ENCODE measurements at regions not wholly inside any gene's neighbourhood (a gene's known extent, or its start where the extent isn't known, plus 50 kb on each side); places are given as distances from the start of the nearest gene placed in this dataset.

DNA sequence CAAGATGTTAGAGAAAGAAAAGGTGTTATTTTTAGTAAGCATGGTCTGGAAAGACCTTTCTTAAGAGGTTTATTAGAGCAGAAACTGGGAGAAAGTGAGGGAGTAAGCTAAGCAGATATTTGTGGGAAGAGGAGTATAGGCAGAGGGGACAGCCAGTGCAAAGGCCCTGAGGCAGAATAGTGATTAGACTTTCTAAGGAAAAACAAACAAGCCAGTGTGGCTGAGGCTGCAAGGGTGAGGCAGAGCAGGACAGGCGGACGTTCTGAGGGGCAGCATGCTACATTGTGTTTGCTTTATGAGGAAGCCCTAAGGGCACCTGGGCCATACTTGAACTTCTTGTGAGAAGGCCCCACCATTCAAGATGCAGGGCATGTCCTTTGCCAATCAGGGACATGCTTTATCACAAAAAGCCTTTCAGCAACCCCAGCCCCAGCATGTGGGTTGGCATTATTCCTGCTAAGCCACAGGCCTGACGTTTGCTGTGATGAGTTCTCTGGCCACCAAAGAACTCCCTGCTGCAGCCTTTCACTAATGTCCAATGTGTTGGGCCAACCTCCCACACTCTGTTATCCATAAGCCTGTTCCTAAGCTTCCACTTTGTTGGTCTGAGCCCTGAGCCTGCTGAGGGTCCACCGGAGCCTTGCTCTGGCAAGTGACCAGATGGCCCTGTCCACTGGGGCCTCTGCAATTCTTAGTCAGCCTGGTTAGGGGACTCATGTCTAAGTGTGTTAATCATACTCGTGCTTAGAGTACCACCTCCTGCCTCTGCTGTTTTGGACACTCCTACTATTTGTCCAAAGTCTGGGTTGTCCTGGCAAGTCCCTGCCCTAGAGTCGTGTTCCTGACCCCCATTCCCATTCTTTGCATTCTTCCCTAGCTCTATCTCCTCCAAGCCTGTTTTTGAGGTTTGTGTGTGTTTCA, 209.9 kb upstream of the CTNNB1 start:
- H3K9ac ChIP-seq (ENCODE audit: low read depth, low read length): no peak overlapping the region
- H3K27me3 ChIP-seq (ENCODE audit: control insufficient read depth, insufficient read depth, low read length): no peaks in the 10 kb centered on the region
- no peak overlapping the region for H3K27ac ChIP-seq (ENCODE audit: low read depth, low read length)
- no peaks in the 10 kb centered on the region for H3K9me3 ChIP-seq (ENCODE audit: control insufficient read depth, insufficient read depth, low read length)
- H3K36me3 ChIP-seq (ENCODE audit: control insufficient read depth, insufficient read depth, low read length): no peaks in the 10 kb centered on the region
- no peaks in the 10 kb centered on the region for H3K4me1 ChIP-seq (ENCODE audit: control insufficient read depth, insufficient read depth, low read length)
- H3K4me3 ChIP-seq (ENCODE audit: low read depth, low read length): no peak overlapping the region

DNA sequence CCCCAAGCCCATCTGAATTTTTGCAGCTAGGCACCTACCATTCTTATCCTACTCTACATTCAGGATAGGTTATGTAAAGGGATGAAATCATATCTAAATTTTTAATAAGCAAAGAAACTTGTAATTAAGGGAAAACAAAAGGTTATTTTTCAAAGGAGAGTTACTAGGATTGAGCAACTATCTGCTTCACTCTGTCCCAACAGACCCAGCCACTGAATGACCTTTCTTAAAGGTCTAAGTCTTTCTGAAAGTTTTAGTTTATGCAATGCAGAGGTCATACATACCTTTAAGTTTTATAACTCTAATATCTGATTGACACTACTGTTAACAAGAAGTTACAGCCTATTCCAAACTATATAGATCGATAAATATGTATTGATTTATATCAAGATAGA, 209.2 kb upstream of the CTNNB1 start:
- no peaks in the 10 kb centered on the region for H3K4me1 ChIP-seq (ENCODE audit: control insufficient read depth, insufficient read depth, low read length)
- H3K9ac ChIP-seq (ENCODE audit: low read depth, low read length): no peak overlapping the region
- no peaks in the 10 kb centered on the region for H3K9me3 ChIP-seq (ENCODE audit: control insufficient read depth, insufficient read depth, low read length)
- no peak overlapping the region for H3K4me3 ChIP-seq (ENCODE audit: low read depth, low read length)
- H3K36me3 ChIP-seq (ENCODE audit: control insufficient read depth, insufficient read depth, low read length): no peaks in the 10 kb centered on the region
- H3K27me3 ChIP-seq (ENCODE audit: control insufficient read depth, insufficient read depth, low read length): no peaks in the 10 kb centered on the region
- H3K27ac ChIP-seq (ENCODE audit: low read depth, low read length): no peak overlapping the region

DNA sequence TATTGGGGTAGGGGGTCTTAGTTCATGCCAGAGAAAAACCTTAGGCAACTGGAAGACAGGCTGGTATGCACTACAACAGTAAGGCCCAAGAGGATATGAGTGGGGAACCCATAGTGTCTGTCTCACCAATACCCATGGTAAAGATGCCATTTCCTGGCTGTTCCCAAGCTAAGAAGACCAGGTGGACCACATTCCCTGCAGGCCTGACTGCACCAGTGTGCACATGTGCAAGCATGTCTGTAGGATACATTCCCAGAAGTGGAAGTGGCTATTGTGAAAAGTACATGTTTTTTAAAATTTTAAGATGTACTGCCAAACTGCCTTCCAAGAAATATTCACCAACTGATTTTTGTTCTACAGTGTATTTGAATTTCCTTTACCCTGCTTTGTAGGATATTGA, 207.3 kb upstream of the CTNNB1 start:
- no peaks in the 10 kb centered on the region for H3K27me3 ChIP-seq (ENCODE audit: control insufficient read depth, insufficient read depth, low read length)
- H3K9me3 ChIP-seq (ENCODE audit: control insufficient read depth, insufficient read depth, low read length): no peaks in the 10 kb centered on the region
- peaks cover 16% of the 10 kb centered on the region for H3K4me1 ChIP-seq (ENCODE audit: control insufficient read depth, insufficient read depth, low read length)
- H3K36me3 ChIP-seq (ENCODE audit: control insufficient read depth, insufficient read depth, low read length): no peaks in the 10 kb centered on the region
- no peak overlapping the region for H3K4me3 ChIP-seq (ENCODE audit: low read depth, low read length)
- no peak overlapping the region for H3K27ac ChIP-seq (ENCODE audit: low read depth, low read length)
- H3K9ac ChIP-seq (ENCODE audit: low read depth, low read length): no peak overlapping the region

- Histone ChIP-seq H3K9ac (ENCODE audit: low read depth, low read length) (no peak overlapping the region), H3K27ac (ENCODE audit: low read depth, low read length) (no peak overlapping the region), H3K36me3 (ENCODE audit: control insufficient read depth, insufficient read depth, low read length) (no peaks in the 10 kb centered on the region), H3K27me3 (ENCODE audit: control insufficient read depth, insufficient read depth, low read length) (no peaks in the 10 kb centered on the region), H3K4me3 (ENCODE audit: low read depth, low read length) (no peak overlapping the region), H3K9me3 (ENCODE audit: control insufficient read depth, insufficient read depth, low read length) (no peaks in the 10 kb centered on the region), H3K4me1 (ENCODE audit: control insufficient read depth, insufficient read depth, low read length) (peaks cover 28% of the 10 kb centered on the region)
Measured at GRCh38 chr3:40994611-40995010, 204.7 kb upstream of the CTNNB1 start.

- no peaks in the 10 kb centered on the region for H3K9me3 ChIP-seq (ENCODE audit: control insufficient read depth, insufficient read depth, low read length)
- no peaks in the 10 kb centered on the region for H3K36me3 ChIP-seq (ENCODE audit: control insufficient read depth, insufficient read depth, low read length)
- H3K9ac ChIP-seq (ENCODE audit: low read depth, low read length): no peak overlapping the region
- H3K4me1 ChIP-seq (ENCODE audit: control insufficient read depth, insufficient read depth, low read length): peaks cover 28% of the 10 kb centered on the region
- no peak overlapping the region for H3K27ac ChIP-seq (ENCODE audit: low read depth, low read length)
- H3K4me3 ChIP-seq (ENCODE audit: low read depth, low read length): no peak overlapping the region
- H3K27me3 ChIP-seq (ENCODE audit: control insufficient read depth, insufficient read depth, low read length): no peaks in the 10 kb centered on the region
Measured at GRCh38 chr3:40995271-40995670, 204.0 kb upstream of the CTNNB1 start.

DNA sequence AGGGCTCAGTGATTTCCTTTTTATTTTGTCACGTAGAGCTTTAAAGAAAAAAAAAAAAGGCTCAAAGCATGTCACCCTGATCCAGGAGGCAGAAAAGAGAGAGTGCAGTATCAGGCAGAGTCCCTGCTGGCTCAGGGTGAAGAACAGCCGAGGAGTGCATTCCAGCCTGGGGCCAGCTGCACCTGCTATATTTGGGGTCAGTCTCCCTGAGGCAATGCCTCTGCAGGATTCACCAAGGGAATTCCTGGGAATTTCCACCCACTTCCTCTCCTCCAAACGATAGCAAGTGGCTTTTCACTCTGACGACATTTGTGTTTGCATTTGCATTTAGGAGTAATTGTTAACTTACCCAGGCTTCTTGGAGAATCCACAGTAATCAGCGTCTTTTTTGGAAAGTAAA, 202.9 kb upstream of the CTNNB1 start:
- Histone ChIP-seq H3K9ac (ENCODE audit: low read depth, low read length) (peak overlapping the region; percentile 10; the same call in 1 of the 2 replicates), H3K27me3 (ENCODE audit: control insufficient read depth, insufficient read depth, low read length) (no peaks in the 10 kb centered on the region), H3K27ac (ENCODE audit: low read depth, low read length) (peak overlapping the region; percentile 71), H3K9me3 (ENCODE audit: control insufficient read depth, insufficient read depth, low read length) (no peaks in the 10 kb centered on the region), H3K4me3 (ENCODE audit: low read depth, low read length) (no peak overlapping the region), H3K36me3 (ENCODE audit: control insufficient read depth, insufficient read depth, low read length) (no peaks in the 10 kb centered on the region), H3K4me1 (ENCODE audit: control insufficient read depth, insufficient read depth, low read length) (peaks cover 34% of the 10 kb centered on the region)

GRCh38 chr3:40996827-40997710, 202.2 kb upstream of the CTNNB1 start:
- Histone ChIP-seq H3K4me1 (ENCODE audit: control insufficient read depth, insufficient read depth, low read length) (peaks cover 41% of the 10 kb centered on the region), H3K36me3 (ENCODE audit: control insufficient read depth, insufficient read depth, low read length) (no peaks in the 10 kb centered on the region), H3K4me3 (ENCODE audit: low read depth, low read length) (no peak overlapping the region), H3K27ac (ENCODE audit: low read depth, low read length) (peak overlapping the region; percentile 71), H3K9me3 (ENCODE audit: control insufficient read depth, insufficient read depth, low read length) (no peaks in the 10 kb centered on the region), H3K9ac (ENCODE audit: low read depth, low read length) (peak overlapping the region; percentile 10; the same call in 1 of the 2 replicates), H3K27me3 (ENCODE audit: control insufficient read depth, insufficient read depth, low read length) (no peaks in the 10 kb centered on the region)

DNA sequence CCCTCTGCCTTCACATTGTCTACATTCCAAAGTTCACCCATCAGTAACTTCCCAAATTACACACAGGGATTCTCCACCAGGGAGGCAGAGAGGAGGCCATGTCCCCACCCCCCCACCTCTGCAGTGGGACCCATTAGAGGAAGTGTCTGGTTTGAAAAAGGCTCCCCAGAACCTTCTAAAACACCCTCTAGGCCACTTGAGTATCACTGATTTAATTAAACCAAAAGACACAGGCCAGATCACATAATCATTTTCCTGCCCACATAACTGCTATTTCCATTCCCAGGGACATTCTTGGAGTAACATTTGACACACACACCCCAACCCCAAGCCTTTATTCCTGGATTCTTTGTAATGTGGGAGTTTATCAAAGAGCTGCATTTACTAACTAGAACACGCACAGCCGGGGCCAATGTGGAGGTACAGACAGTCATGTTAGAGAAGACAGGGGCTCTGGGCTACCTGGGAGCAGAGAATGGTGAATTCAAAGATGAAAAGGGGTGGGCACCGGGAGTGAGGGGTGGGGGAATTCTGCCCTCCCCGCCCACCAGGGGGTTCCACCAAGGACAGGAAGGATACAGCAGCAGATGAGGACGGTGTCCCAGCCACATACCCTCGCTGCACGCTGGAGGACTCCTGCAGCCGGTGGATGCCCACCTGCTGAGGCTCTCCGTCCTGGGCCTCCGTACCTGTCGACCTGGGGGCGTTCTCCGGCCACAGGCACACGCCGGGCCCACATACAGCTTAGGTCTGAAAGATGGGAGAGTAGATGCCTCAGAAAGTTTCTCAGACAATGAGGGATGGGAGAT, 201.4 kb upstream of the CTNNB1 start:
- no peaks in the 10 kb centered on the region for H3K36me3 ChIP-seq (ENCODE audit: control insufficient read depth, insufficient read depth, low read length)
- no peak overlapping the region for H3K4me3 ChIP-seq (ENCODE audit: low read depth, low read length)
- H3K9me3 ChIP-seq (ENCODE audit: control insufficient read depth, insufficient read depth, low read length): no peaks in the 10 kb centered on the region
- H3K27ac ChIP-seq (ENCODE audit: low read depth, low read length): peak overlapping the region; percentile 29
- no peaks in the 10 kb centered on the region for H3K27me3 ChIP-seq (ENCODE audit: control insufficient read depth, insufficient read depth, low read length)
- H3K9ac ChIP-seq (ENCODE audit: low read depth, low read length): no peak overlapping the region
- H3K4me1 ChIP-seq (ENCODE audit: control insufficient read depth, insufficient read depth, low read length): peaks cover 42% of the 10 kb centered on the region

GRCh38 chr3:40999682-41000081, 199.6 kb upstream of the CTNNB1 start:
- Histone ChIP-seq H3K27me3 (ENCODE audit: control insufficient read depth, insufficient read depth, low read length) (no peaks in the 10 kb centered on the region), H3K9ac (ENCODE audit: low read depth, low read length) (no peak overlapping the region), H3K36me3 (ENCODE audit: control insufficient read depth, insufficient read depth, low read length) (no peaks in the 10 kb centered on the region), H3K27ac (ENCODE audit: low read depth, low read length) (no peak overlapping the region), H3K9me3 (ENCODE audit: control insufficient read depth, insufficient read depth, low read length) (no peaks in the 10 kb centered on the region), H3K4me3 (ENCODE audit: low read depth, low read length) (no peak overlapping the region), H3K4me1 (ENCODE audit: control insufficient read depth, insufficient read depth, low read length) (peaks cover 42% of the 10 kb centered on the region)

DNA sequence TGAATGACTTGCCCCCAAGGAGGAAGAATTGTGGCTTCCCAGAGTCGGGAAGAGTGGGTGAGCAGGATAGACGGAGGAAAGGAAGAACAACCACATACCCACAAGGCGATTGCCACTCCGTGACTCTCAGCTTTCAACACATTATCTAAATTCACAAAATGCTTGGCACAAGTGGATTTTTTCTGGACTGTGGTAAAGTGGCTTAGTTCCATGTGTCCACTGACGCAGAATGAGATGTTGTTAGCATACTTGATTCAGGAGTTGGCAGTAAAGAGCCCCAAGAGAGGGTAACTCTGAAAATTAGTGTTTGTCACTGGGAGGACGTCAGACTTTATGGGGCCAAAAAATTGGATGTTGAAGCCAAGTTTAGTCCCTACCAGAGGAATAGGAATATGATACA, 198.8 kb upstream of the CTNNB1 start:
- peaks cover 42% of the 10 kb centered on the region for H3K4me1 ChIP-seq (ENCODE audit: control insufficient read depth, insufficient read depth, low read length)
- no peak overlapping the region for H3K27ac ChIP-seq (ENCODE audit: low read depth, low read length)
- no peak overlapping the region for H3K9ac ChIP-seq (ENCODE audit: low read depth, low read length)
- no peaks in the 10 kb centered on the region for H3K27me3 ChIP-seq (ENCODE audit: control insufficient read depth, insufficient read depth, low read length)
- no peaks in the 10 kb centered on the region for H3K36me3 ChIP-seq (ENCODE audit: control insufficient read depth, insufficient read depth, low read length)
- no peak overlapping the region for H3K4me3 ChIP-seq (ENCODE audit: low read depth, low read length)
- no peaks in the 10 kb centered on the region for H3K9me3 ChIP-seq (ENCODE audit: control insufficient read depth, insufficient read depth, low read length)
